UCSD-AML1 (cell line): ENCODE measurements at regions not wholly inside any gene's neighbourhood (a gene's known extent, or its start where the extent isn't known, plus 50 kb on each side); places are given as distances from the start of the nearest gene placed in this dataset.

Source experiments
- DNase-seq: peaks from one replicate; lab custom pipeline; 2025; ENCODE audit not compliant: unreplicated experiment; lab: John Stamatoyannopoulos, UW

DNA sequence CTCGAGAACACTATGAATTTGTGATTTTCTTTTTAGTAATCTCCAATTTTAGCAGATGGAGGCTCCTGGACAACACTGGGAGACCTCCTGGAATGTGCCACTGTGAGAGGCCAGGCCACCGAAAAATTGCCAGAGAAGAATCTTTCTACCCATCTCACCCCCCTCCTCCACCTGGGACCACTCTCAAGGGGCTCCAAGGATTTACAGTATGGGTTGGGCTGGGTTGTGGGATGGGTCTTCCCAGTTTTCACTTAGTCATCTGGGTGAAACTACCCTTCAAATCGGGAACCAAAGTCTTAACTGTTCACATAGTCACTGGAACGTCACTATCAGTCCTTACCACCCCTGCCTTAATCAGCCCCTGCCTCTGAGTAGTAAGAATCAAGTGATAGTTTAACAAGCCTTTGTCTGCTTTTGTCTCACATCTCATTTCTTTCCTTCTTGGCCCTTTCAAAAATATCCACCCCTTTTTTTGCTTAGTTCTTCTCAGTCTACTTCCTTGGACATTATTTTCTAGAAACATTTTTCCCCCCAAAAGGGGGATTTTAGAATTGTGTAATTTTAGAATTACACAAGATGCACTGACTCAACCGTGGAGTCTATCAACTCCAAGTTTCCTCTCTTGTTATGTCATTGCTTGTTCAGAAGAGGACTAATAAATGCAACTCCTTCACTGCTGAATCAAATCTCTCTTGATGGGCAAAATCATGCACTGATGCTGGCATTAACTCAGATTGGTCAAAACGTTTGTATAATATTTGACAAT is 148.2 kb upstream of the MOCS1 start:
- no peak for DNase-seq

GRCh38 chr6:40077736-40078135 is 143.5 kb upstream of the MOCS1 start:
- DNase-seq: no peak

DNA sequence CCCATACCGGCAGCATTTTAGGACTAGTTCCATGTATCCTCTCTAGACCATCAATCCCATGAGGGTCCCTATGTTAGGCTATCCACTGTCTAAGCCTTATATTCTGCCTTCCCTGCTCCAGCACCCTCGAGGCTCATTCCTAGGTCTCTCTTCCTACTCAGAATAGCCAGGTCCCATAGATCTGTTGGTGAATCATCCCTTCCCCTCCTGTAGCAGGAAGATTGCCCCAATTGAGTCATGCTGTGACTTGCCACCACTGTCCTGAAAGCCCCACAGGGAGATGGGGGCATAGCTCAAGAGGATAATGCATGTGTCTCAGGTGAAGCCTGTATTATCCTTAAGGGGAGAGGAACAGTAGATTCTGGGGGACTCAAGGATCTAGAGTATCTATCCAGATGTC is 143.1 kb upstream of the MOCS1 start:
- DNase-seq: no peak

- no peak for DNase-seq
Measured at GRCh38 chr6:40075056-40075590, 140.9 kb upstream of the MOCS1 start.

GRCh38 chr6:40074306-40075055 is 140.2 kb upstream of the MOCS1 start:
- no peak for DNase-seq

DNA sequence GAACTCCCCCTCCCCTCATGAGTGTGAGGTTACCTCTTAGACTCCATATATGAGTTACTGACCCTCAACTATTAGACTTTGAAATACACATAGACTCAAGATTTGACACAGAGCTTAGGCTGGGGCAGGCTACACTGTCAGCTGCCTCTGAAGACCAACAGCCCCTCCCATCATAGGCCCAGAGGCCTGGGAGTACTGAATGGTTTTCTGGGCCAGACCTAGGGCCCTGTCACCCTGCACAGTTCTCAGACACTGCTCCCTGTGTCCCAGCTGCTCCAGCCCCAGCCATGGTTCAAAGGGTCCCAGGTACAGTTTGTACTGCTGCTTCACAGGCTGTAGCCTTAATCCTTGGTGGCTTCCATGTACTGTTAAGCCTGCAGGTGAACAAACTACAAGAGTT is 132.1 kb upstream of the MOCS1 start:
- no peak for DNase-seq

DNA sequence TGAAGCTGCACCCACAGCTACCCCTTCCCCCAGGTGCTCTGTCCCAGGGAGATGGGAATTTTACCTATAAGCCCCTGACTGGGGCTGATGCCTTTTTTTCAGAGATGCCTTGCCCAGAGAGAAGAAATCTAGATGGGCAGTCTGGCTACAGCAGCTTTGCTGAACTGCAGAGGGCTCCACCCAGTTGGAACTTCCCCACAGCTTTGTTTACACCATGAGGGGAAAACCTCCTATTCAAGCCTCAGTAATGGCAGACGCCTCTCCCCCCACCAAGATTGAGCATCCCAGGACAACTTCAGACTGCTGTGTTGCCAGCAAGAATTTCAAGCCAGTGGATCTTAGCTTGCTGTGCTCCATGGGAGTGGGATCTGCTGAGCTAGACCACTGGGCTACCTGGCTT is 122.6 kb upstream of the MOCS1 start:
- DNase-seq: no peak

DNA sequence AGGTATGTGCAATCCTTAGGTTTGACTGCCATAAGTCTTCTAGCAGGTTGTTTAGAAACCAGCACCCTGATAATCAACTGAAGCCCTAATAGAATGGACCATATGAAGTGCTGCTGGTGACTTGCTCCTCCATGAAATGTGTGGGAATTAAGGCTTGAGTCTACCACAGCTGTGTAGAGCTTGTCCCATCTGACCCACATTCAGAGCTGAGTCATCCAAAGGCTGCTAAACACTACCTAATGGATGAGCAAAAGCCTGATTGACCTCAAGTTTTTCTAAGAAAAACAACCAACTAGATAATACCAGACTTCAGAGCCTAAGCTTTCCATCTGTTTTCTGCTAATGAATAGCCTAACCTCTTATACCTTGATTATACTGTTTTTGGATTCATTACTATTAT is 120.3 kb upstream of the MOCS1 start:
- DNase-seq: no peak

DNA sequence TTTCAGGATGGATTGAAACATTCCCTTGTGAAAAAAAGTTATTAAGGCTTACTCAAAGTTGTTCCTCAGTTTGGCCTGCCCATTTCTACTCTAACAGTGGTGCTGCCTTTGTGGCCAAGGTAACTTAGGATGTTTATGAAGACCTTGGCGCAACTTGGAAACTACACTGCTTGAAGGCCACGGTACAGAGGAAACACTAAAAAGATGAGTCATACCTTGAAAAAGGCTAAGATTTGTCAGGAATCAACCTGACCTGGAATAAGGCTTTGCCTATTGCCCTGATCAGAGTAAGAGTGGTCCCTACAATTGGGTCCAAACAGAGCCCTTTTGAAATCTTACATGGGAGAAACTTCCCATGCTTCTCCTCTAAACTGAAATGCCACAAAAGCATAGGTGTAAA is 119.9 kb upstream of the MOCS1 start:
- DNase-seq: no peak

DNA sequence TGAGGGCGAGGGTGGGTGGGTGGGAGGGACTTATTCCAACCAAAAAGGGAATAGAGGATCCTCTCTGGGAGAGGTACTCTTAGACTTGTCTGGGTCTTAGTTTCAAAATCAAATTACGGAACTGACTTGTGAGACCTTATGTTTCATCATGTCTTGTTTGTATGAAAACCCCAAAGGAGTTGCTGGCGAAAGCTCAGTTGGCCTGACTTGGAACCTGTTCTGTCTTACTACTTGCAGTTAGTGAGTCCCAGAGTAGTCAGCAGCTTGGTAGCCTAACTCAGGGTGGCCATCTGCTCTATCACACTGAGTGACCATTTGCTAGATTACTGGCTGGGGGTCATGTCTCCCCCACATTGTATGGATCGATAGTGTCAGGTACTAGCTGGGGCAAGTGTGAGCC is 114.9 kb upstream of the MOCS1 start:
- no peak for DNase-seq

DNA sequence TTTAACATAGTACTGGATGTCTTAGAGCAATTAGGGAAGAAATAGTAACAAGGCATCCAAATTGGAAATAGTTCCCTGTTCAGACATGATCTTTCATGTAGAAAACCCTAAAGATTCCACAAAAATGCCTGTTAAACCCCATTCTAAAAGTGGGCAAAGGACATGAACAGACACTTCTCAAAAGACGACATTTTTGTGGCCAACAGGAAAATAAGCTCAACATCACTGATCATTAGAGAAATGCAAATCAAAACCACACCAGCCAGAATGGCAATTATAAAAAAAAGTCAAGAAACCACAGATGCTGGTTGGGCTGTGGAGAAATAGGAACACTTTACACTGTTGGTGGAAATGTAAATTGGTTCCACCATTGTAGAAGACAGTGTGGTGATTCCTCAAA is 109.9 kb upstream of the MOCS1 start:
- no peak for DNase-seq

- no peak for DNase-seq
Measured at GRCh38 chr6:40042232-40042631, 108.0 kb upstream of the MOCS1 start.

DNA sequence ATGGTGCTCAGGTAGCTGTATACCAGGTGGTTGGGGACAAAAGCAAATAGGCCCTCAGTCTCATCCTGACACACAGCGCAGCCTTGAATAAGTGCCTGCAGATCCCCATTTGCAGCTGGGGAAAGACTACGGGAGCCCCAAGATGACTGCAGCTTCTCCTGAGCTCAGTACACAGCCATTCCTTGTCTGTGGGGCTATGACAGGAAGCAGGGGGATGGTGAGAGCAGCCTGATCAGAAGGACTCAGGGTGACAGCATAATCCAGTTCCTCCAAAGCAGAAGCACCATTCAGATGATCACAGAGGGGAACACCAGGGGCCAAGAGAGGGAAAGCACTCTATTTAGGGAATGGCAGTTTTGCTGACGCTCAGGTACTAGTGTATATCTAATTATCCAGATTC is 104.8 kb upstream of the MOCS1 start:
- DNase-seq: no peak

GRCh38 chr6:40038626-40039025 is 104.4 kb upstream of the MOCS1 start:
- DNase-seq: no peak

GRCh38 chr6:40037271-40037670 is 103.0 kb upstream of the MOCS1 start:
- DNase-seq: no peak

GRCh38 chr6:40036186-40036585 is 101.9 kb upstream of the MOCS1 start:
- DNase-seq: no peak

DNA sequence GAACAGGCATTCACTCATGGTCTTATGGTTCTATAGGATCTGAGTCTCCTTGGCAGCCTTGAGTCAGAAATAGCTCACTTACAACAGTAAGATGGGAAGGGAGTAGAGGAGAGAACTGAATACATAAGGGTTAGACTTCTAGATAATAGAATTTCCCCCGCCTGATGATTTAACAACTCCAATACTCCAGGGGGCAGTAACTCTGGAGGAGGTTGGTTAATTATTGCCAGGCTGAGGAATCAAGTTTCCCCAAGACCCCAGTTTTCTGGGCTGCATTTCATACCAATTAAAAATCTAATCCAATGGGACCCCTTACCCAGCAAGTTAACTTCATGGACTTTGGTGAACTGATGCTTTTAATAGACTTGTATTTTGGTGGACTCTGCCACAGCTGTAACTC is 94.2 kb upstream of the MOCS1 start:
- no peak for DNase-seq

GRCh38 chr6:40022867-40023266 is 88.6 kb upstream of the MOCS1 start:
- no peak for DNase-seq

GRCh38 chr6:40020166-40020565 is 85.9 kb upstream of the MOCS1 start:
- DNase-seq: no peak

GRCh38 chr6:40015530-40015929 is 81.3 kb upstream of the MOCS1 start:
- DNase-seq: no peak

DNA sequence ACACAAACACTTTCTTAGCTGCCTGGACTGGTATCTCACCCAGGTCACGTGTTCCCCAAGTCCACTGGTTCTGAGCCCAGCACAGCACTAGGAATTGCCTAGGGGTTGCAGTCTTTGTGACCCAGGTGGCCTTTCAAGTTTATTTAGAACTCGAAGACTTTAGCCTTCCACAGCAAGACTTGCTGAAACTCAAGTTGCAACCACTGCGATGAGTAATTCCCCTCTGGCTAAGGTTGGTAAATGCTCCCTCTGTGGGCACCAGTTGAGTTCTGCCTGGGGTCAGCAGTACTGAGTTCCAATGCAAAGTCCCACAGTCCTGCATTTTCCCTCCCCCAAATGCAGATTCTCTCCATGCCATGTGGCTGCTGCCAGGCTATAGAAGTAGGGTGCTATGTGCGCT is 77.6 kb upstream of the MOCS1 start:
- no peak for DNase-seq

- DNase-seq: no peak
Measured at GRCh38 chr6:40000964-40001515, 66.8 kb upstream of the MOCS1 start.
